CD14-positive monocyte (primary cell): ENCODE measurements at regions not wholly inside any gene's neighbourhood (a gene's known extent, or its start where the extent isn't known, plus 50 kb on each side); places are given as distances from the start of the nearest gene placed in this dataset.

Experiments
- DNase-seq, 3 donors: peaks; one replicate each; pipeline ENCODE4 v3.0.0-alpha.2; 2011 to 2022
- H2AFZ ChIP-seq: 2 replicates; pipeline ENCODE4 v1.6.0; 2012; ENCODE audit warnings: mild to moderate bottlenecking, low read depth, low read length, inconsistent platforms; ENCODE audit not compliant: insufficient read depth, poor library complexity, severe bottlenecking
- H3K27ac ChIP-seq, 2 donors: 1 replicate in 1 of 2; 2 replicates in 1 of 2; pipeline ENCODE4 v1.5.1; 2012 to 2013; ENCODE audit warnings: low read length in 2 of 2, control low read depth in 1 of 2, inconsistent platforms in 1 of 2, low read depth in 1 of 2, mild to moderate bottlenecking in 1 of 2
- H3K27me3 ChIP-seq, 2 donors: one replicate each; pipeline versions ENCODE4 v1.6.0 to v1.6.1; 2011 to 2013; ENCODE audit warnings: low read length in 2 of 2; ENCODE audit not compliant: control insufficient read depth in 2 of 2, insufficient read depth in 2 of 2
- H3K36me3 ChIP-seq, 2 donors: replicated peaks in 1 of 2; 1 replicate in 1 of 2; 2 replicates in 1 of 2; pipeline versions ENCODE4 v1.5.1 to v1.6.1; 2012 to 2013; ENCODE audit warnings: low read length in 2 of 2, control low read depth in 1 of 2, inconsistent platforms in 1 of 2, mild to moderate bottlenecking in 1 of 2; ENCODE audit not compliant: insufficient read depth in 2 of 2, control insufficient read depth in 1 of 2
- H3K4me1 ChIP-seq, 2 donors: 1 replicate in 1 of 2; 2 replicates in 1 of 2; pipeline versions ENCODE4 v1.5.1 to v1.6.1; 2012 to 2013; ENCODE audit warnings: low read length in 2 of 2, control low read depth in 1 of 2, inconsistent platforms in 1 of 2, mild to moderate bottlenecking in 1 of 2, moderate library complexity in 1 of 2; ENCODE audit not compliant: insufficient read depth in 2 of 2, control insufficient read depth in 1 of 2
- H3K4me2 ChIP-seq: replicated peaks from 2 replicates; pipeline ENCODE3; 2012; ENCODE audit warnings: low read length, moderate library complexity, mild to moderate bottlenecking; ENCODE audit not compliant: poor library complexity, severe bottlenecking; ENCODE audit errors: extremely low read depth
- H3K4me3 ChIP-seq, 3 experiments: fragments of 200-600 bp in 1 of 3; sonication (generic) in 1 of 3; replicated peaks in 1 of 3; 1 replicate in 2 of 3; 2 replicates in 1 of 3; pipeline ENCODE4 v1.5.1; 2011 to 2013; ENCODE audit warnings: low read length in 3 of 3, mild to moderate bottlenecking in 3 of 3, control low read depth in 2 of 3, low read depth in 2 of 3, inconsistent platforms in 1 of 3, moderate library complexity in 1 of 3
- H3K79me2 ChIP-seq: 2 replicates; pipeline ENCODE4 v1.6.0; 2012; ENCODE audit warnings: mild to moderate bottlenecking, control low read depth, inconsistent platforms, low read length, moderate library complexity; ENCODE audit not compliant: insufficient read depth
- H3K9ac ChIP-seq: 2 replicates; pipeline ENCODE4 v1.6.0; 2017; ENCODE audit warnings: low read length, mild to moderate bottlenecking; ENCODE audit not compliant: insufficient read depth, poor library complexity, severe bottlenecking
- H3K9me3 ChIP-seq, 2 donors: replicated peaks in 1 of 2; 1 replicate in 1 of 2; 2 replicates in 1 of 2; pipeline versions ENCODE4 v1.5.1 to v1.6.1; 2012 to 2013; ENCODE audit warnings: low read length in 2 of 2, control low read depth in 1 of 2; ENCODE audit not compliant: control insufficient read depth in 1 of 2, insufficient read depth in 1 of 2
- H4K20me1 ChIP-seq: 2 replicates; pipeline ENCODE4 v1.6.0; 2012; ENCODE audit warnings: mild to moderate bottlenecking, low read length, control low read depth, moderate library complexity; ENCODE audit not compliant: insufficient read depth
- H3K27ac Mint-ChIP-seq, 7 donors: one replicate each; pipeline ENCODE4 v1.8.0; 2020; ENCODE audit warnings: mild to moderate bottlenecking in 7 of 7, mixed read lengths in 7 of 7, moderate library complexity in 6 of 7, inconsistent platforms in 2 of 7
- H3K27me3 Mint-ChIP-seq, 3 donors: one replicate each; pipeline ENCODE4 v1.8.0; 2021 to 2022; ENCODE audit warnings: low read depth in 3 of 3, mild to moderate bottlenecking in 3 of 3, mixed read lengths in 3 of 3, moderate library complexity in 3 of 3, inconsistent platforms in 1 of 3
- H3K36me3 Mint-ChIP-seq, 2 donors: one replicate each; pipeline ENCODE4 v1.8.0; 2020; ENCODE audit warnings: mixed read lengths in 2 of 2, inconsistent platforms in 1 of 2, mild to moderate bottlenecking in 1 of 2
- H3K4me1 Mint-ChIP-seq: one replicate; pipeline ENCODE4 v1.8.0; 2020; ENCODE audit warnings: mild to moderate bottlenecking, mixed read lengths
- H3K4me3 Mint-ChIP-seq, 2 donors: one replicate each; pipeline ENCODE4 v1.8.0; 2020; ENCODE audit warnings: mild to moderate bottlenecking in 2 of 2, mixed read lengths in 2 of 2, moderate library complexity in 1 of 2
- H3K9me3 Mint-ChIP-seq, 7 donors: one replicate each; pipeline ENCODE4 v1.8.0; 2020 to 2022; ENCODE audit warnings: mixed read lengths in 7 of 7, mild to moderate bottlenecking in 6 of 7, moderate library complexity in 6 of 7, inconsistent platforms in 2 of 7
- WGBS: methylation state at CpG from one replicate; pipeline ENCODE4 v1.1.5; 2013; ENCODE audit warnings: missing lambda C conversion rate; ENCODE audit not compliant: insufficient coverage; 5-methylcytosine and 5-hydroxymethylcytosine counted together
- intact Hi-C, 2 donors: fragments of 100-400 bp; cut with micrococcal nuclease; formaldehyde crosslinking; loops; one replicate each; pipeline versions ENCODE4 v1.15.0 to v1.15.1; 2023
- TF ChIP-seq, protein P1 (sequence below): fragments of 200-600 bp; IDR thresholded peaks from one replicate; pipeline ENCODE4 v1.8.0; 2022; ENCODE audit warnings: antibody characterized with exemption, mild to moderate bottlenecking

DNA sequence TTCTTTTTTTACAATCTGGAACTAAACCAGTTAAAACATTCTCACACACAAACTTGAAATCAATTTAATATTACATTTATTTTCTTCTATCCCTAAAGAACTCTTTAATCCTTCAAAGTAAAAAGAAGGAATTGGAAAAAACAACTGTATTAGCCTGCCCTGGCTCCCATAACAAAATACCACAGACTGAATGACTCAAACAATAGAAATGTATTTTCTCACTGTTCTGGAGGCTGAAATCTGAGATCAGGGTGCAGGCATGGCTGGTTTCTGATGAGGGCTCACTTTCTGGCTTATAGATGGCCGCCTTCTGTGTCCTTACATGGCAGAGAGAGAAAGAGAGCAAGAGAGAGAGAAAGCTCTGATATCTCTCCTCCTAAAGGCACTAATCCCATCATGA lies 149.4 kb downstream of the PDGFRA start:
- Mint-ChIP-seq H3K4me1 (no peaks in the 10 kb centered on the region), H3K9me3 (peaks cover 0 to 7% (median 2%) of the 10 kb centered on the region in 7 donors), H3K36me3 (no peaks in the 10 kb centered on the region), H3K4me3 (no peak overlapping the region), H3K27ac (no peak overlapping the region), H3K27me3 (peaks cover 0 to 4% (median 0%) of the 10 kb centered on the region in 3 donors)
- Histone ChIP-seq H4K20me1 (no peaks in the 10 kb centered on the region), H3K9ac (no peak overlapping the region), H3K4me1 (no peaks in the 10 kb centered on the region), H3K79me2 (no peaks in the 10 kb centered on the region), H3K4me2 (no peak overlapping the region), H3K36me3 (no peaks in the 10 kb centered on the region), H3K4me3 (no peak overlapping the region), H3K9me3 (no peaks in the 10 kb centered on the region), H3K27ac (no peak overlapping the region), H2AFZ (no peak overlapping the region), H3K27me3 (no peaks in the 10 kb centered on the region)
- intact Hi-C loops, result no loop called here
- WGBS, result no CpG with 5 or more reads among the region's 1 CpG
- no peak for DNase-seq
- TF ChIP-seq, protein P1, sequence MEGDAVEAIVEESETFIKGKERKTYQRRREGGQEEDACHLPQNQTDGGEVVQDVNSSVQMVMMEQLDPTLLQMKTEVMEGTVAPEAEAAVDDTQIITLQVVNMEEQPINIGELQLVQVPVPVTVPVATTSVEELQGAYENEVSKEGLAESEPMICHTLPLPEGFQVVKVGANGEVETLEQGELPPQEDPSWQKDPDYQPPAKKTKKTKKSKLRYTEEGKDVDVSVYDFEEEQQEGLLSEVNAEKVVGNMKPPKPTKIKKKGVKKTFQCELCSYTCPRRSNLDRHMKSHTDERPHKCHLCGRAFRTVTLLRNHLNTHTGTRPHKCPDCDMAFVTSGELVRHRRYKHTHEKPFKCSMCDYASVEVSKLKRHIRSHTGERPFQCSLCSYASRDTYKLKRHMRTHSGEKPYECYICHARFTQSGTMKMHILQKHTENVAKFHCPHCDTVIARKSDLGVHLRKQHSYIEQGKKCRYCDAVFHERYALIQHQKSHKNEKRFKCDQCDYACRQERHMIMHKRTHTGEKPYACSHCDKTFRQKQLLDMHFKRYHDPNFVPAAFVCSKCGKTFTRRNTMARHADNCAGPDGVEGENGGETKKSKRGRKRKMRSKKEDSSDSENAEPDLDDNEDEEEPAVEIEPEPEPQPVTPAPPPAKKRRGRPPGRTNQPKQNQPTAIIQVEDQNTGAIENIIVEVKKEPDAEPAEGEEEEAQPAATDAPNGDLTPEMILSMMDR, result no peak

DNA sequence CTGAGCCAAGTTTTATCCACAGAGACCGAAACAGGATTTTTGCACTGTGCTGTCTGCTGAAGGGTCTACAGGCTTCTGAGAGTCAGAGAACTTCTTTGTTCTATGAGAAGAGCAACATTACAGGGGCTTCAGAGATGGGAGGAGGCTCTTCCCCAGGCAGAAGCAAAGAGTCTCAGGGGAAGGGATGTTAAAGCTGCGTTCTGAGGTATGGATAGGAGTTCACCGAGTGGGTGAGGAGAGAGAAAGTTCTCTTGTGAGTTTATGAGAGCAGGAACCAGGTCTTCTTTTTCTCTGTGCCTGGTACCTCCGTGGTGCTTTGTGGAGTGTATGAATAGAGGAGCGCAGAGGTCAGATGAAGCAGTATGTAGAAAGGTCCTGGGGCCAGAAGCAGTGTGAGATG lies 155.1 kb downstream of the PDGFRA start:
- Mint-ChIP-seq H3K27me3 (peaks cover 0 to 5% (median 5%) of the 10 kb centered on the region in 3 donors), H3K4me3 (no peak overlapping the region), H3K9me3 (peaks cover 0 to 10% (median 2%) of the 10 kb centered on the region in 7 donors), H3K36me3 (no peaks in the 10 kb centered on the region), H3K4me1 (no peaks in the 10 kb centered on the region), H3K27ac (no peak overlapping the region)
- Histone ChIP-seq H3K9me3 (no peaks in the 10 kb centered on the region), H2AFZ (no peak overlapping the region), H3K4me1 (no peaks in the 10 kb centered on the region), H4K20me1 (no peaks in the 10 kb centered on the region), H3K4me3 (no peak overlapping the region), H3K79me2 (no peaks in the 10 kb centered on the region), H3K27me3 (no peaks in the 10 kb centered on the region), H3K36me3 (no peaks in the 10 kb centered on the region), H3K4me2 (no peak overlapping the region), H3K9ac (no peak overlapping the region), H3K27ac (no peak overlapping the region)
- intact Hi-C loops, result no loop called here
- no peak for DNase-seq
- WGBS, result 81% methylated on average over 5 of the region's 5 CpGs
- TF ChIP-seq, protein P1, result no peak
